ENCODE measurements at regions not wholly inside any gene's neighbourhood (a gene's known extent, or its start where the extent isn't known, plus 50 kb on each side); places are given as distances from the start of the nearest gene placed in this dataset.
"Not testable (repeated sequence)": the region's sequence is repeated elsewhere in the genome, so short reads cannot be mapped to it uniquely, and the experiment has no call there.

DNA sequence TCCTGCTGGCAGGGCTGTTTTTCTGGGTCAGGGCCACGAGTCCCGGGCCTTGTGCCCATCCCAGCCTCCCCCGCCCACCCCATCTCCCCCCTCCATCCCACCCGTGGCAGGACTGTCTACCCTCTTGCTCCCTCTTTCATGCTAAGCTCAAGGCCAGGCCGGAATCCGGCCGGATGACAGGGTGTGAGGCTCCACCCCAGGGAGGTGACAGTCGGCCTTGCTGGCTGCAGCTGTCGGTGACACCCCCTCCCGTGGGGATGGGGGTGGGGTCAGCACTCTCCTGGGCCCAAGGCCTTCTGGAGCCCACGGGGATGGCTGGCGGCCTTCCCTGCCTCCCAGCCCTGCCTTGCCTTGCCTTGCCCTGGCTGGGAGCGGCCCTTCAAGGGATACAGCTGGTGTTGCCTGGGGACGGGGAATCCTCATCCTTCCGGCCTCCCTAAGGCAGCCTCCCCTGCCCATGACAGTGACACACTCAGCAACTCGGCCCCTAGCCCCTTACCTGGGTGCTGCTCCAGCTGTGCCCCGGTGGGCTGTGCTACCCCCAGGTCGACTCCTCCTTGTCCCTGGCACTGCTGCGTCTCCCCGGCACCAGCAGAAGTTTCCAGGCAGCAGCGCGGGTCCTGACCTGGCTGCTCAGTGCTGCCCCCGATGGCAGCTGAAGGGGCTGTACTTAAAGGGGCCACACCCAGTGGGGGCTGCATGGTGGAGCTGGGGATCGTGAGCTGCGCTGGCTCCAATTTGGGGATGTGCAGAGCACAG lies 303.9 kb downstream of the CCDC74A start:
- ATAC-seq; DNase-seq (ENCODE audit: missing footprints); intact Hi-C loops (cut with DNase I): not testable (repeated sequence)

DNA sequence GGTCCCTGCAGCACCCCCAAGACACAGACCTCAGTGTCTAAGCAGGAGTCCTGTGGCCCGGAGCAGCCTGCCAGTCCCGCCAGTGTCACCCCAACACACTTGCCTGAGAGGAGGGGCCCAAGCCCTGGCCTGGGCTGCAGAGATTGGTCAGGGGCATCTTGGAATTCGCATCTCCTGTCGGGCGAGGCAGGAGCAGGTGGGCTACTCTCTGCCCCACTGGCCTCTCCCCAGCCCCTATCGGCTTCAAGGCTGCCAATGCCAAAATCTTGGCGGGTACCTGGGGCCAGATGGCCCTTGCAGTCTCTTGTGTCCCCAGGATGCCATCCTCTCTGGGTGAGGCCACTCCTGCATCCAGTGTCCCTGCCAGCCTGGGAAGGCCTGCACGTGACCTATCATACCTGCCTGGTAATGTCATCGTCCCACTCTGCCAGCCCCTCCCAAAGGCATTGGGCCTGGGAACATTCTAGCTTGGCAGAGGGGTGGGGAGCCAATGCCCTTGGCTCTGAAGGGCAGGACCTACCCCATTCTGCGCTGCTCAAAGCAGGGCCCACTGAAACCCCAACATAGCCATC lies 304.6 kb downstream of the CCDC74A start:
- intact Hi-C loops (cut with DNase I); DNase-seq (ENCODE audit: missing footprints); ATAC-seq: not testable (repeated sequence)

DNA sequence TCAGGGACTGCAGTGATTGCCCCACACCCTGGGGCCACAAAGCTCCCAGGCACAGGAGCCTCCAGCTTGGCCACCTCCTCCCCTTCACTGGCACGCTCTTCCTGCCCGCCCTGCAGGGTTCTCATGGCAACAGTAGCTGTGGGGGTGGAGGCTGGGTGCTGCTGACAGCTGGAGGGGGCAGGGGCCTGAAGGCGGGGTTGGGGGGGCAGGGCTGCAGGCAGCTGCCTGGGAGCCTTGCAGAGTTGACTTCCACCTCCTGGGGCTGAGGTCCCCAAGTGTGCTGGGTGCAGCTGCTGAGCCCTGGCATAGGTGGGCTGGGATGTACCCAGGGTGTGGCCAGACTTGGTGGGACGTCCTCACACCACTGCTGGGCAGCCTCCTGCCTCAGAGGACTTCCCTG lies 305.2 kb downstream of the CCDC74A start:
- DNase-seq (ENCODE audit: missing footprints); ATAC-seq; intact Hi-C loops (cut with DNase I): not testable (repeated sequence)

DNA sequence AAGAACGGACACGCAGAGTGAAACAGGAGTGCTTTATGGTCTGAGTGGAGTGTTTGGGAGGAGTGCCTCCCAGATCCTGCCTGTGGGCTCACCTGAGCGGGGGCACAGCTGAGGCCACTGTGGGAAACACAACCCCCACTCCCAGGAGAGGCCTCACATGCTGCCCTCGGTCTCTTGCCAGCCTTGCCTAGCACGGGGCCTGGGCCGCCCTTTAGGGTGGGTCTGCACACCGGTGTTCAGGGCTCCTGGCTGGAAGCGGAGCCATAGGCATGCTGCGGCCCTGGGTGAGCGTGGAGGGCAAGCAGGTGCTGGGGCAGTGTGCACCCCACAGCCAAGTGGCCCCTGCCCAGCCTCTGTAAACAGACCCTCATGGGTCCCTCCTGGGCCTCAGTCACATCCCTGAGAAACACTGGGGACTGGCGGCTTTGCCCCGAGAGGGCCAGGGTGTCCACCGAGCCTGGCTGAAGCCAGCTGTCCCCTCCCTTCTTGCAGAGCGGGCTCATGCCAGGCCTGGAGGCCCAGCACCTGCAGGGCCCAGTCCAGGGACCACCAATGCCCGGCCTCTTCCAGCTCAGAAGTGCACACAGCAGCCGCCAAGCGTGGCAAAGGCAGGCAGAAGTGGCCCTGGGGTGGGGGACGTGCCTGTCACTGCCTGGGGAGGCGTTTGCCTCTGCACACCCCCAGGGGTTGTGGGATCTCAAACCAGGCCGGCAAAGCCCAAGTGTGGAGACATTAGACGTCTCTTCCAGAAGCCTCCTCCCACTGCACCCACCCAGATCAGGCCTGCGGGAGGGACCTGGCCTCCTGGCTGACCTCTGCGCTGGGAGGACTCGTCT lies 305.9 kb downstream of the CCDC74A start:
- DNase-seq (ENCODE audit: missing footprints); ATAC-seq; intact Hi-C loops (cut with DNase I): not testable (repeated sequence)

DNA sequence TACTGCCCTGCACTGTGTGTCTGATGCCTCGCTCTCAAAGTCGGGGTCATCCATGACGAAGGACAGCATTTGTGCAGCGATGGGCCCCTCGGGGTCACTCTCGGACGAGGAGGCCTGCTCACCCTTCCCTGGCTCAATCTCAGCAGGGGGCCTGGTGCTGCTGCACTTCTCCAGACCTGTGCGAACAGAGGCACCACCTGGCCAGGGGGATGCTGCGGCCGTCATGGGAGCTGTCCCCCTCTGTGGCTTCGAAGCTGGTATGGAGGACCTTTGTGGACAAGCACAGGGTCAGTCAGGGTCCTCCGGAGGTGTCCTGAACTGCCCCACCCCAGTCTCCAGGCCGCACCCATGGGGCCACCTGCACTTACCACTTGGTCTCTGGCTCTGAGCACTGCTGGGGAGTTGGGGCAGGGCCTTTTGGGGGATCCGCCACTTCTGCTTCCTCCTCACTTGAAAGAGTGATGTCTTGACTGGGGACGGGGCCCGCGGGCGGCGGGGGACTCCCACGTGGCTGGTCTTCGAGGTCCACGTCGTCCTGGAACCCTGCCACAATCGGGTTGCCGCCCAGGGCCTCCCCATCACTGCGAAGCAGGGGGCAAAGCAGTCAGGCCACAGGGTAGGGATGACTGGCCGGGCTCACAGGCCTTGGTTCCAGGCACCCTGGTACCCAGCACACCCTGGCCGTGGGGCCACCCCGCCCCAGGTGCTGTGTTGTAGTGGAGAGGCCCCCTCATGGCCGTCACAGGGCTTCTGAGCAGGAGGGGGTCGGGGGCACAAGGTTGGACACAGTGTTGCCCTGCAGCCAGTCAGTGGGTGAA lies 306.7 kb downstream of the CCDC74A start:
- intact Hi-C loops (cut with DNase I); ATAC-seq; DNase-seq (ENCODE audit: missing footprints): not testable (repeated sequence)

DNA sequence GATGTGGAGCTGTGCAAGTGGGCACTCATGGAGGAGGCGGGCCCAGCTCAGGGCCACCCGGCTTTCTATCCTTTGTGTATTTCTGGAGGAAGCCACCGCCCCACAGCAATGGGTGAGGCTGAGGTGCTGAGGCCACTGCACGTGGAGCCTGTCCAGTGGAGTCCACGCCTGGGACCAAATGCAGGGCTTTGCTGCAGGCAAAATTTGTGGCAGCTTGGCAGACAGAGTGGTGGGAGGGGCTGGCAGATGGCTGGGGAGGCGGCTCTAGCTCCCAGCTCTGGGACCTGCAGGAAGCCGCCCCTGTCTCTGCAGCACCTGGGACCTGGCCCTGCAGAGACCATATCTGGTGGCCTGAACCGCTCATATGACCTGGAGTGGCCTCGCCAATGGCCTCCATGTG lies 307.3 kb downstream of the CCDC74A start:
- ATAC-seq; intact Hi-C loops (cut with DNase I); DNase-seq (ENCODE audit: missing footprints): not testable (repeated sequence)

DNA sequence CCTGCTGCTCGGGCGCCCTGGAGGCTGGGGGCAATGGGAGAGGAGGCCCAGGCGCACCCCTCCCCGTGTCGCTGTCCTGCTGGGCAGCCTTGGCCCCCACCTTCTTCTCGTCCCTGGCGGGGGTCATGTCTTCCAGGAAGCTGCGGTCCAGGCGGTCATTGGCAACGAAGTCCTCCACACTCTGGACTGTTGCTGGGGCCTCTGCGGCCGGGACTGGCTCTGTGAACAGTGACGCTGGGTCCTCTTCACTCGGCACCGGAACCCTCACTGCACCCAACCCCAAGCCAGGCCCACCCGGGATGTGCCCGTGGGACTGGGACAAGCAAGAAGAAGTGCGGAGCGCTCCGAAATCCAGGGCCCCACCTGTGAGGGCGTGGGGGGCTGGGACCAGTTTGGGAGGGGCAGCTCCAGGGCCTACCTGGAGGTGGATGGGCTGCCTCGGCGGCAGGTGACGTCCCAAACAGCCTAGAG lies 308.0 kb downstream of the CCDC74A start:
- no peak for DNase-seq (ENCODE audit: missing footprints)
- intact Hi-C loops (cut with DNase I): no loop called here

DNA sequence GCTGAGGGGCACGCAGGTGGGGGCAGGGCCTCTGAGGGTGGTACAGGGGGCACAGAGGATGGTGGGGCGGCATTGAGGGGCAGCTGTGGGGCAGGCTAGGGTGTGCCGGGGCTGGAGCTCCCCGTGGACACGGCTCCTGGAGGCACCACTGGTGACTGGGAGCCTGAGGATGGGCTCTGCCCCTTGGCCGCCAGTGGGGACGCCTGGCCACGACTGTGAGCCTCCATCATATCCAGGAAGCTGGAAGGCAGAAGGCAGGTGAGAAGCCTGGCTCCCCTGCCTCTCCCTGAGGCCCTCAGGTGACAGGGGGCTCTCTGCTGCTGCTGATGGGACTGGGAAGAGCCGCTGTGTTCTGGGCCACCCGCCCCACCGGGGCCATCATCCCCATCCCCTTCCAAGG lies 308.4 kb downstream of the CCDC74A start:
- DNase-seq (ENCODE audit: missing footprints); ATAC-seq; intact Hi-C loops (cut with DNase I): not testable (repeated sequence)

More for the DNA sequence above, 308.0 kb downstream of the CCDC74A start:
- ATAC-seq: no peak

DNA sequence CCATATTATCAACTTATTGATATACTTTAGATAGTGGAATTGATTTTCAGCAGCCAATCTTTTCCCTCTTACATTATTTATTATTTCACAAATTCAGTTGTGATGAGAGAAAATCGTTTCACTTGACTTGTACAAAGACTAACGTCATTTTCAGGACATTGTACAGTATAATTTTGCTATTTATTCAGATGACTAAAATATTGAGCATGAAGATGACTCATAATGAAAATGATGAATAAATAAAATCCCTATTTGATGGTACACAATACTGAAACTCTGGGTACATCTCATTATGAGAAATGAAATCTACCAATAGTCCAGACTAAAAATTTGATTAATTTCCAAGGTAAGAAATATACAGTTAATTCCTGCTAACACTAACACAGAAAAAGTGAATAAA lies 316.4 kb downstream of the CCDC74A start:
- intact Hi-C loops (cut with DNase I): not testable (repeated sequence)

DNA sequence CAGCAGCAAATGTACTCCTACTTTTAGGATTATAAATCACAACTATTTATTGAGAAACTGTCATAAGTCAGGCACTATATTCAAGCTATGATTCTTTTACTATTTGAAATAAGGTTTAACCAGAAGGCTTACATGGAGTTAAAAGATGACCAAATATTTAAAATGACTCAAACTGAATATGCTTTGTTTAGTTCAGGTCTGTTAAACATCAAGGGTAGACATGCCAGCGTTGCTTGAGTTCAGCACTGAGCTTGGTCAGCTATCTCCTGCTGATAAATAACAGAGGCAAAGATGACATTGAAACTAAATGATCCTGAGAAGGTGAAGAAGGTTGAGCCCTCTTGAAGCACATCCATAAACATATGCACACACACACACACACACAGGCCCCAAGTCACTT lies 305.6 kb downstream of the ANKRD30BL start:
- DNase-seq (ENCODE audit: missing footprints); ATAC-seq; intact Hi-C loops (cut with DNase I): not testable (repeated sequence)

More for the DNA sequence above, 316.4 kb downstream of the CCDC74A start:
- not testable (repeated sequence) for ATAC-seq; DNase-seq (ENCODE audit: missing footprints)

DNA sequence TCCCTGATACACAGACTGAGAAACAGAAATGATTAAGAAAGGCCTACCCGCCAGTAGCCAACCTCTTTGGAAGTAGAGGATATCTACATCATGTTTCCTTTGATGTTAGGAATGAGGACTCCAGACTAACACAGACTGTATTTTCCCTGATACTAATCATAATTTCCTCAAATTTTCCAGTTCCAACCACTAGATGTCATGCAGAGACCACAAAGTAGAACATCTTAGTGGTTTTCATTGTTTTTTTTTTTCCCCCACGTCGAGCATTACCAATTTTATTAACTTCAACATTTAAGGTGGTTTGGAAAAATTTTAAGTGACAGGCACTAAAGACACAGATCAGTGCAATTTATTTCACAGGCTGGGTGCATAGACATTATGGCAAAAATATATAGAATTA lies 303.6 kb downstream of the ANKRD30BL start:
- DNase-seq (ENCODE audit: missing footprints); intact Hi-C loops (cut with DNase I); ATAC-seq: not testable (repeated sequence)

All from Right ventricle myocardium inferior (tissue), 1 donor.